NT2/D1 (cell line): ENCODE measurements at regions not wholly inside any gene's neighbourhood (a gene's known extent, or its start where the extent isn't known, plus 50 kb on each side); places are given as distances from the start of the nearest gene placed in this dataset.

Source experiments
- DNase-seq: peaks from one replicate; pipeline ENCODE4 v3.0.0-alpha.2; 2011; ENCODE audit warnings: low read depth, low spot score
- H3K27me3 ChIP-seq: 2 replicates; pipeline ENCODE4 v1.6.0; 2011; ENCODE audit warnings: mild to moderate bottlenecking; ENCODE audit not compliant: insufficient read length, insufficient read depth
- H3K36me3 ChIP-seq: 2 replicates; pipeline ENCODE4 v1.6.1; 2011; ENCODE audit warnings: mild to moderate bottlenecking, low read length, mixed read lengths; ENCODE audit not compliant: insufficient read depth, insufficient read length
- H3K4me1 ChIP-seq: 2 replicates; pipeline ENCODE4 v1.5.1; 2011; ENCODE audit not compliant: insufficient read depth, insufficient read length
- H3K4me3 ChIP-seq: 2 replicates; pipeline ENCODE4 v1.5.1; 2011; ENCODE audit warnings: low read depth; ENCODE audit not compliant: insufficient read length
- H3K9ac ChIP-seq: 2 replicates; pipeline ENCODE4 v1.6.0; 2011; ENCODE audit warnings: low read depth; ENCODE audit not compliant: insufficient read length
- H3K9me3 ChIP-seq: 2 replicates; pipeline ENCODE4 v1.5.1; 2011; ENCODE audit warnings: mild to moderate bottlenecking, low read length; ENCODE audit not compliant: insufficient read depth
- SUZ12 ChIP-seq: IDR thresholded peaks from 2 replicates; pipeline ENCODE4 v1.6.1; 2011; ENCODE audit not compliant: insufficient read length, insufficient read depth; ENCODE audit errors: extremely low read depth
- YY1 ChIP-seq: IDR thresholded peaks from 2 replicates; pipeline ENCODE4 v1.6.1; 2011; ENCODE audit not compliant: insufficient read length, insufficient read depth
- ZNF274 ChIP-seq: IDR thresholded peaks from 2 replicates; pipeline ENCODE4 v1.6.1; 2011; ENCODE audit warnings: mild to moderate bottlenecking, low read depth, low read length

- Histone ChIP-seq H3K4me1 (no peaks in the 10 kb centered on the region), H3K9ac (no peak overlapping the region), H3K36me3 (no peaks in the 10 kb centered on the region), H3K4me3 (no peak overlapping the region), H3K9me3 (no peaks in the 10 kb centered on the region), H3K27me3 (no peaks in the 10 kb centered on the region)
- no peak for DNase-seq
- no peak for TF ChIP-seq YY1
- TF ChIP-seq ZNF274 = no peak
- TF ChIP-seq SUZ12 = no peak
Observed at GRCh38 chrX:97763981-97764380, 880.3 kb downstream of the RPA4 start.

- TF ChIP-seq ZNF274 = no peak
- no peak for TF ChIP-seq YY1
- TF ChIP-seq SUZ12 = no peak
- Histone ChIP-seq H3K9me3 (no peaks in the 10 kb centered on the region), H3K9ac (no peak overlapping the region), H3K36me3 (no peaks in the 10 kb centered on the region), H3K4me3 (no peak overlapping the region), H3K4me1 (no peaks in the 10 kb centered on the region), H3K27me3 (no peaks in the 10 kb centered on the region)
- DNase-seq = no peak
Observed at GRCh38 chrX:97766501-97767095, 882.9 kb downstream of the RPA4 start.

- H3K4me3 ChIP-seq = no peak overlapping the region
- no peaks in the 10 kb centered on the region for H3K4me1 ChIP-seq
- H3K27me3 ChIP-seq = no peaks in the 10 kb centered on the region
- no peaks in the 10 kb centered on the region for H3K36me3 ChIP-seq
- H3K9me3 ChIP-seq = no peaks in the 10 kb centered on the region
- no peak overlapping the region for H3K9ac ChIP-seq
- no peak for DNase-seq
- TF ChIP-seq ZNF274 (no peak), YY1 (no peak), SUZ12 (no peak)
Observed at GRCh38 chrX:97787311-97787710, 903.6 kb downstream of the RPA4 start.

DNA sequence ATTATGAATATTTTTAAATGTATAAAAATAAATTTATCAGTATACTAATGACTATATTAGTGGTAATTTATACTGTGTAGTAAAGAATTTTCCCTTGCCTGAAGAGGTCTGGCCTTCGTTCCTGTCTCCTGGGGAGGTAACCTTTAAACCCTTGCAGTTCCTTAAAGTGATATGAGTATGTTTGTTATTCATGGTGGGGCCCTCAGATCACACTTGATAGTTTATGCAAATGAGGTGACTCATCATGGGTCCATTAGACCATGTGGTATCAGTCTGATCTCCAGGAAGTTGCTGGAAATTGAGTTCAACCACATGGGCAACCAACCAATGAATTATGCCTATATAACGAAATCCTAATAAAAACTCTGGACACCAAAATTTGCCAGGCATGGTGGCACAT lies 904.1 kb downstream of the RPA4 start:
- H3K4me3 ChIP-seq = no peak overlapping the region
- no peaks in the 10 kb centered on the region for H3K27me3 ChIP-seq
- TF ChIP-seq YY1 (no peak), SUZ12 (no peak), ZNF274 (no peak)
- no peak for DNase-seq
- no peaks in the 10 kb centered on the region for H3K4me1 ChIP-seq
- H3K36me3 ChIP-seq = no peaks in the 10 kb centered on the region
- no peak overlapping the region for H3K9ac ChIP-seq
- H3K9me3 ChIP-seq = no peaks in the 10 kb centered on the region

DNA sequence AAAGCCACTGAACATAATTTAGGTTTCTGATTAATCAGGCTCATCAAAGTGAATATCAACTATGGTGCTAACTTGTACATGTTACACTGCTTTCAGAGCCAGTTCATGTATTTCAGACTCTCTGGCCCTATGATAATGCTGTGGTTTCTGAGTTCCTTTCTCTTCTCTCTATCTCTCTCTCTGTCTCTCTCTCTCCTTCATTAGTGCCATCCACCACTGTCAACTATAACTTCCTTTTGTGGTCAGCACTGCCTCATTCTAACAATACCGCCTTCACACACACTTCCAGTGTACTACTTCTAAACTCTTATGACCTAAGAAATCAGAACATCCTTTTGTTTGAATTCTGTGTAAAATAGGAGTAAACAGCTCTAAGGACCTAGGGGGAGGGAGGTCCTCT lies 907.1 kb downstream of the RPA4 start:
- TF ChIP-seq ZNF274 = no peak
- no peak for TF ChIP-seq YY1
- TF ChIP-seq SUZ12 = no peak
- no peak for DNase-seq
- no peak overlapping the region for H3K9ac ChIP-seq

GRCh38 chrX:97797076-97797475 lies 913.4 kb downstream of the RPA4 start:
- no peak overlapping the region for H3K4me3 ChIP-seq
- no peaks in the 10 kb centered on the region for H3K36me3 ChIP-seq
- no peaks in the 10 kb centered on the region for H3K27me3 ChIP-seq
- no peaks in the 10 kb centered on the region for H3K9me3 ChIP-seq
- no peak overlapping the region for H3K9ac ChIP-seq
- DNase-seq = no peak
- TF ChIP-seq SUZ12 (no peak), ZNF274 (no peak), YY1 (no peak)
- H3K4me1 ChIP-seq = no peaks in the 10 kb centered on the region

More for the DNA sequence above, 907.1 kb downstream of the RPA4 start:
- H3K4me1 ChIP-seq = no peaks in the 10 kb centered on the region
- no peaks in the 10 kb centered on the region for H3K27me3 ChIP-seq
- H3K36me3 ChIP-seq = no peaks in the 10 kb centered on the region
- H3K4me3 ChIP-seq = no peak overlapping the region
- H3K9me3 ChIP-seq = no peaks in the 10 kb centered on the region

DNA sequence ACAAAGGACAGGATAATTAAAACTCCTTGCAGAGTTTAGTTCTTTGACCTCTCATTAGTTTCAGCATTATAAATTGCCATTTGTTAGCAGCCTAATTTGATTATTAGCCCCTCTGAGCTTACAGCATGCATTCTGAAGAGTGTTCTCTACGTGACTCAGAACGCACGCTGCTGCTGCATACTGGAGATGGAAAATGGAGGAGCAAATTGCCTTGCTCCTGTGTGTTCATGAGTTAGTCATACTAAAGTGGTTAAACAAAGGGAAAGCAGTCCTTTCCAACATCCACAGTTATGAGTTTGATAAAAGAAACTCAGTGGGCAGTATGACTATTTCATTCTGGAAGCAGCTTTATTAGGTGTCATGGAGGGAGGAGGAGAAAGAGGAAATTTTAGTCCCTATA lies 922.5 kb downstream of the RPA4 start:
- no peak for TF ChIP-seq ZNF274
- TF ChIP-seq SUZ12 = no peak
- TF ChIP-seq YY1 = no peak
- Histone ChIP-seq H3K36me3 (no peaks in the 10 kb centered on the region), H3K4me3 (no peak overlapping the region), H3K9ac (no peak overlapping the region), H3K9me3 (no peaks in the 10 kb centered on the region), H3K4me1 (no peaks in the 10 kb centered on the region), H3K27me3 (no peaks in the 10 kb centered on the region)
- no peak for DNase-seq

DNA sequence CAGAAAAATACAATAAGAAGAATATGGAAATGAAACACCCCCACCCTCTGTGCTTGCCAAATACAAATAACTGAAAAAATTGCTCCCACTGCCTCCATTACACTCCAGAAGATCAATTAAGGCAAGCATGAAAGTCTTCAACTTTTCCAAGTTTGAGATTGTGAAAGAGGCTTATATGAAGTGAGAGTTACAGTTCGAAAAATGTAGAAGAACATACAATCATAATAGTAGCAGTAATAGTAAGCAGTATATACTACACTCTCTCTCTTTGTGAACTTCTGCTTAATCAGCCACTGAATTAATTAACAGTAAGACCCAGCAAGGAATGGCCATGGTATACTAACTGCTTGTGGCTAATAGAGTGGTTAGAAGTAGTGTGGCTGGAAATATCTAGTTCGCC lies 923.2 kb downstream of the RPA4 start:
- no peaks in the 10 kb centered on the region for H3K4me1 ChIP-seq
- H3K36me3 ChIP-seq = no peaks in the 10 kb centered on the region
- no peaks in the 10 kb centered on the region for H3K27me3 ChIP-seq
- no peak overlapping the region for H3K9ac ChIP-seq
- TF ChIP-seq ZNF274 (no peak), YY1 (no peak), SUZ12 (no peak)
- no peaks in the 10 kb centered on the region for H3K9me3 ChIP-seq
- DNase-seq = no peak
- H3K4me3 ChIP-seq = no peak overlapping the region
